AG09309 (cell line): ENCODE measurements at regions not wholly inside any gene's neighbourhood (a gene's known extent, or its start where the extent isn't known, plus 50 kb on each side); places are given as distances from the start of the nearest gene placed in this dataset.

Source experiments
- DNase-seq: peaks from one replicate; pipeline ENCODE4 v3.0.0-alpha.2; 2010; ENCODE audit warnings: low read depth
- H3K4me3 ChIP-seq: 2 replicates; pipeline ENCODE4 v1.5.1; 2011; ENCODE audit warnings: mild to moderate bottlenecking, low read depth, low read length, moderate library complexity; ENCODE audit not compliant: control insufficient read depth
- CTCF ChIP-seq: IDR thresholded peaks from 2 replicates; pipeline ENCODE4 v1.5.1; 2011; ENCODE audit warnings: mild to moderate bottlenecking, low read depth, low read length, inconsistent platforms; ENCODE audit not compliant: insufficient read depth, control insufficient read depth; ENCODE audit errors: missing control alignments

DNA sequence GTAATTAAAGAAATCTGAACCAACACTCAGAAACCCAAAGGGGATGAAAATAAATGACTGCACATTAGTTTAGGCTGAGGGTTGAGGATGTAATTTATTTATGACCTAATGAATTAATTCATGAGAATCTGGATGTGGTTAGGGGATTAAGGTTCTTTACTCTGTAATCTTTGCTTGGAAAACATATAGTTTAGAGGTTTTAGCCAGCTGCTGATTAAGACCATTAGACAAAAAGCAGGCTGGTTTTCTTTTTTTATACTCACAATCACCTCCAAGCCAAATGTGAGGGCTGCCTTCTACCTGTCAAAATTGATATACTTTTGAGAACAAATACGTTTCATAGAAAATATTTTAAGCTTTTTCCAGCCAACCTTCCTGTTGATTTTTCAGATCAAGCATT, 2705.8 kb downstream of the PCDH7 start:
- H3K4me3 ChIP-seq, result no peak overlapping the region
- no peak for DNase-seq
- no peak for TF ChIP-seq CTCF

GRCh38 chr4:33427676-33428075, 2707.5 kb downstream of the PCDH7 start:
- no peak for TF ChIP-seq CTCF
- DNase-seq, result no peak
- H3K4me3 ChIP-seq, result no peak overlapping the region

- TF ChIP-seq CTCF, result no peak
Measured at GRCh38 chr4:33429971-33430370, 2709.8 kb downstream of the PCDH7 start.

DNA sequence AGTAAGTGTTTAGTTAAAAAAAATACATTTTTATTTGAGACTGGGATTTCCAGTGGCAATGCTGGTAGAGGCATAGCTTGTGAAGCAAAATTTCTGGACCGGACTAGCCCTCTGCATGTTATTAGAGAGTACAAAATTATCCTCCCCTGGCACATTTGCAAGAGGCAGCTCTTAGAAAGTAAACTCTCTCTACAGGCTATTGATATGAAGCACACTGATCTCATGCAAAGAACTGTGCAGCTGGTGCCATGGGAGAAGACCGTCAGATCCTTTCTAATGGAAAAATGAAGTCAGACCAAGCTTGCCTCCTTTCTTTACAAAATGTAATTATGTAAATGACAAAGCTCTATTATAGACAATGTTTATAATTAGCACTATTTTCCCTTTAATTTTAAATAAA, 2717.2 kb downstream of the PCDH7 start:
- no peak for DNase-seq
- H3K4me3 ChIP-seq, result no peak overlapping the region
- TF ChIP-seq CTCF, result no peak

More at GRCh38 chr4:33429971-33430370, 2709.8 kb downstream of the PCDH7 start:
- no peak for DNase-seq
- no peak overlapping the region for H3K4me3 ChIP-seq

DNA sequence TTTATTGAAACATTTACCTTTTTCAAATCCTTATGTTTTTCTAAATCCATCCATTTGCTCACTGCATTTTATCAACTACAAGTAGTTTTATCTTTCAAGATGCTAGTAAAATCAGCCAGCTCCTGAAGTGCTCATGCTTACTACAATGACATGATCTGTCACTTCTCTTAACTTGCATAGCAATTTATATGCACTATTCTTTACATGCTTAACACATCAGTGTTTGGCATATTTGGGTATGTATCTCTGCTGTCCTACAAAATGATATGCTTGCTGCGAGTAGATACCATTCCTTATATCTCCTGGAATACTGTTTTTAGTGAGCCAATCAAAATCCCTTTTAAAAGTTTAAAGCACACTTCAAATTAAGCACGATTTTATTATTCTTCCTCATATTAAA, 2726.8 kb downstream of the PCDH7 start:
- no peak for TF ChIP-seq CTCF
- DNase-seq, result no peak
- H3K4me3 ChIP-seq, result no peak overlapping the region

GRCh38 chr4:33448948-33449347, 2728.8 kb downstream of the PCDH7 start:
- no peak overlapping the region for H3K4me3 ChIP-seq
- DNase-seq, result no peak
- TF ChIP-seq CTCF, result no peak

- H3K4me3 ChIP-seq, result no peak overlapping the region
- no peak for DNase-seq
- no peak for TF ChIP-seq CTCF
Measured at GRCh38 chr4:33453436-33453835, 2733.3 kb downstream of the PCDH7 start.
